HuH-7.5 (cell line): ENCODE measurements at regions not wholly inside any gene's neighbourhood (a gene's known extent, or its start where the extent isn't known, plus 50 kb on each side); places are given as distances from the start of the nearest gene placed in this dataset.
"Not testable (repeated sequence)": the region's sequence is repeated elsewhere in the genome, so short reads cannot be mapped to it uniquely, and the experiment has no call there.

ENCODE experiments used
- DNase-seq: peaks from one replicate; pipeline ENCODE4 v3.0.0; 2011; ENCODE audit warnings: low spot score

DNA sequence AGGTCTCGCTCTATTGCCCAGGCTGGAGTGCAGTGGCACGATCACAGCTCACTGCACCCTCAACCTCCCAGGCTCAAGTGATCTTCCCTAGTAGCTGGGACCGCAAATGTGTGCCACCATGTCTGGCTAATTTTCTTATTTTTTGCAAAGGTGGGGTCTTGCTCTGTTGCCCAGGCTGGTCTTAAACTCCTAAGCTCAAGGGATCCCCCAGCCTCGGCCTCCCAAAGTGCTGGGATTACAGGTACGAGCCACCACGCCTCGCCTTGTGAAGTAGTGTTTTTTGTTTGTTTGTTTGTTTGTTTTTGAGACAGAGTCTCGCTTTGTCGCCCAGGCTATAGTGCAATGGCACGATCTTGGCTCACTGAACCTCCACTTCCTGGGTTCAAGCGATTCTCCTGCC lies 125.5 kb downstream of the HAUS1 start:
- not testable (repeated sequence) for DNase-seq

DNA sequence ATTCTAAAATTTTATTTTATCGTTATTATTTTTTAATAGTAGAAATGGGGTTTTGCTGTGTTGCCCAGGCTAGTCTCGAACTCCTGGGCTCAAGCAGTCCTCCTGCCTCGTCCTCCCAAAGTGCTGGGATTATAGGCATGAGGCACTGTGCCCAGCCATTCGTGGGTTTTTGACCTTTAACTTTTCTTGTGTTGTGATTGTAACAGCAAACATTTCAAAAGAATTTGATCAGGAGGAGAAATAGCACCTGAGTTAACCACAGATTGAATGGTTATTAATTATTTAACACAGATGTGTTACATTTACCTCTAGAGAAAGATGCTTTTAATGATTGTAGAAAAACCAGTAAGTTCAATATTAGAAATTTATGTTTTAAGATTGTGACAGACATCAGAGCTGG lies 132.0 kb downstream of the HAUS1 start:
- no peak for DNase-seq

DNA sequence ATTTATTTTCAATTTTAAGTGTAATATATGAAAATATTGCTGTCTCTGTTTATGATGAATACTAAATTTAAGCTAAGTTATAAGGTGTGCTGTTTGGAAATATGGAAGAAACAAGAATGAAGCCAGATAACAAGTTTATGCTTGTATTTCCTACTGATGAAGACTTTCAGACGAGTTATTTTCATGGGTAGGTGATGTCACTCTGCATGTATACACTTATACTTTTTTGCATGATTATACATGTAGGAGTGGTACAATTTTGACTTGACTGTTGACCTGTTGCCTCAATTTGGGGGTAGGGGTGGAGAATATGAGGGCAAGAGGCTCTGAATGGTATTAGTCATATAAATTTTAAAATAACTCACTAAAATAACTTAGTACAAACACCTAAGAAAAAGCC lies 133.7 kb downstream of the HAUS1 start:
- no peak for DNase-seq

DNA sequence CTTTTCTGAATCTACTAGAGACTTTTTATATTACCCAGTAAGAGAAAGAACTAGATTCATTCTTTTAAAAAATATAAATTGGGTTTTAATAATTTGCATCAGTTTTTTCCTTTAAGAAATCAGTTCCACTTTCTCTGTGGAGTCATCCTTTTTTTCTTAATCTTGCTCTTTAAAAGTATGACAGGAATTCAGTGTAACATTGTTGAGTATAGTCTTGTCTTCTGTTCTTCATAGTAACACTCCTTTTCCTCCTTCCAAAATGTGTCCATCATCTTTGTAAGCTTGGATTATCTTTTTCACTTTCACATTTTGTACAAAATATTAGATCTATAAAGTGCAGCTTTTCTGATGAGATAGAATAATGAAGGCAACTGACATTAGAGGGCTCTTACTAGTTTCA lies 135.4 kb downstream of the HAUS1 start:
- no peak for DNase-seq

GRCh38 chr18:46239998-46240397 lies 135.8 kb downstream of the HAUS1 start:
- DNase-seq, result no peak

GRCh38 chr18:46241393-46241792 lies 137.2 kb downstream of the HAUS1 start:
- DNase-seq, result not testable (repeated sequence)

DNA sequence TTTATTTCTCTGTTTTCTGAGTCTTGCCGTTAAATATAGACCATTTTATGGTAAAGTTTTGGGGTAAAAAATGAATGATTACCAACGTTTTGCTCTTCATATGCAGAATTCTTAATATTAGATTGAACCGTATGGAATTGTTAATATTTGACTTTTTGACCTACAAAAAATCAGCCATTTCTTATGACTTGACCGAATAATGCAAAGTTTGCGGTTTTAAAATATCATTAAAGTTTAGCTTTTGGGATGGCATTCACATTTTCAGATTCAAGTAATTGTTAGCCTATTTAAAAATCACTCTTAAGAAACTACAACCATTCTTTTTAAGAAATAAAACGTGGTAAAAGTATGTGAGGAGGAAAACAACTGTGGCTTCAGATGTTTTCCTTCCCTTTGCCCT lies 138.0 kb downstream of the HAUS1 start:
- DNase-seq, result no peak

- no peak for DNase-seq
Measured at GRCh38 chr18:46243095-46243494, 138.9 kb downstream of the HAUS1 start.

GRCh38 chr18:46243673-46244072 lies 139.5 kb downstream of the HAUS1 start:
- no peak for DNase-seq

DNA sequence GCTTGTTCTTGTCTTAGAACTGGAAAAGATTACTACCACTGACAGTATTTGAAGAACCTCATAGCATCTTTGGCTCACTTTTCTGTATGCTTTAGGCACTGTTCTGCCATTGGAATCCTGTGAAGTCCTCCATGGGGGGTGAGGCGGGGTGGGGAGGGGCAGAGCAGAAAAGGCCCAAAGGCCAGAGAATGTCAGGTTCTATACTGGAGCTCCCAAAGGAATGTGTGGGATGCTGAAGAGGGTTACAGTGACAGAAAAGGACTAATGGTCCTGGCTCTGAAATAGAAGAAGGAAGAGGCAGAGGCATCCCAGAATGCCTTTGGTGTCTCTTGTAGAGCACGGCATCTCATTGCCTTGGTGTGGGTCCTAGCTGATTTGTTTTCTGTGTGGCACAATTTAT lies 141.9 kb downstream of the HAUS1 start:
- no peak for DNase-seq

GRCh38 chr18:46247942-46248341 lies 143.8 kb downstream of the HAUS1 start:
- no peak for DNase-seq

DNA sequence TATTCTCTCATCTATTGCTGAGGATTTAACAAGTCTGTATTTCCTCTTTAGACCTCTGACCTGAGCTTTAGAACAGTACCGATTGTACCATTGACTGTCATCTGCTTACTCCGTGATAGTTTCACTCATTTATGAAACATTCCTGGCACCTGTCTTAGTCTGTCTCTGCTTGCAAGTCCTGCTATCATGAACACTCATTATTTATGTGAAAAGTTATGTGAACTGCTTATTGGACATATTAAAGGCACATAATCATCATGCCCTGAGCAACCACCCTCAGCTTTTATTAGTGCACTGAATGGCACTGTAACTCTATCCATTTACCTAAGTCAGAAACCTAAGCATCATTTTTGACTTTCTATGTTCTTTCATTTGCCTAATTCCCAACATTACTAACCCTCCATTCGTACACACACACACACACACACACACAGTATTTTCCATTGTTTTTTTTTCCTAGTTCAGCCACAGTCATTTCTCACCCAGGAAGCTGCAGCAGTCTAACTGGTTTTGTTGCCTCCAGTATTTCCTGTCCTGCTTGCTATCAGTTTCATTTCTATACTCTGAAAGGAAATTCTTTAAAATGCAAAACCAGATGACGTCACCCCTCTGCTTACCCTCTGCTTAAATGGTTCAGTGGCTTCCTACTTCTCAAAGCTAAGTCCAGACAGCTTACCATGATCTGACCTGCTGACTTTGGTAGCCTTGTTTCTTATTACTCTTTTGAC lies 146.1 kb downstream of the HAUS1 start:
- DNase-seq, result no peak

DNA sequence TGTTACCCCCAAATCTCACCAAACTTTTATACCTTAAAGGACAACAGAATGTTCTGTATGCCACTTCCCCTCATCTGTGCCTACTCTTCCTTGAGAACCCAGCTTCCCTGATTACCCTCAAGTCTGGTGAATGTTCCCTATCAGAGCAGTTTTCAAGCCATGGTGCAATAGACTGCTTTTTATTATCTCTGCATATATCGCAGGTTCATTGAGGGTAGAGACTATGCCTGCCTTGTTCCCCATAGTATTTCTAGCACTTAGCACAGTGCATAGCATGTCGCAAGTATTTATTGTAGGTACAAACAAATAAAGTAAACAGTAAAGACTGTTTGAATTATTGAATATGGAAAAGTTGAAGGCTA lies 146.6 kb downstream of the HAUS1 start:
- no peak for DNase-seq

- DNase-seq, result no peak
Measured at GRCh38 chr18:46252759-46253158, 148.6 kb downstream of the HAUS1 start.

GRCh38 chr18:46253498-46253897 lies 149.3 kb downstream of the HAUS1 start:
- no peak for DNase-seq

- no peak for DNase-seq
Measured at GRCh38 chr18:46256078-46256477, 151.9 kb downstream of the HAUS1 start.

DNA sequence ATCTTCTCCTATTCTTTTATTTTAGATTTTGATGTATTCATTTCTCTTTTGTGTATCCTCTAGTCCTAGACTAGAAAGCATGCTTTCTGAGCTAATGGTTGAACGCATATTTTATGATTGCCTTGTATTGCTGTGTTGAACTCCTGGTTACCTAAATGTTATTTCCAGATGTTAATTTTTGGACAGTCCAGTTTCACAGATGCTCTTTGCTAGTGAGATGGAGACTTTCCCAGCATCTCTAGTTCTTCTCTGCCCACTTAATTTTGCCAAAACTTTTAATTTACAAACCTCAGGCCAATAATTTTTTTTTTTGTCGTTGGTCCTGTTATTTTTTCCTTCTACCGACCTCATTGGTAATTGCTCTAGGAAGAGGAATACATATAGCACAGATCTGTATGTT lies 153.2 kb downstream of the HAUS1 start:
- DNase-seq, result no peak

GRCh38 chr18:46260016-46260878 lies 156.1 kb downstream of the HAUS1 start:
- DNase-seq, result no peak

DNA sequence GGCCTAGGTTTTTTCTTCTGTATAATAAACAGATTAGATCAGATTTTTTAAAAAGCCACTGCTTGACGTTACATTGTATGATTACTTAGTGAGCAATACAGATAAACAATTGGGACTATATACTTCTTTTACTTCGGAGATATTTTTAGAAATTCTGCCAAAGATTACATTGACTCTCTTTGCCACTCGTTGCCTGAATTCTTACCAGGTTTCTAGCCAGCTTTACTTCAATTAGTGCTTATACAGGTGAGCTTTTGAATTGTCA lies 156.6 kb downstream of the HAUS1 start:
- no peak for DNase-seq

DNA sequence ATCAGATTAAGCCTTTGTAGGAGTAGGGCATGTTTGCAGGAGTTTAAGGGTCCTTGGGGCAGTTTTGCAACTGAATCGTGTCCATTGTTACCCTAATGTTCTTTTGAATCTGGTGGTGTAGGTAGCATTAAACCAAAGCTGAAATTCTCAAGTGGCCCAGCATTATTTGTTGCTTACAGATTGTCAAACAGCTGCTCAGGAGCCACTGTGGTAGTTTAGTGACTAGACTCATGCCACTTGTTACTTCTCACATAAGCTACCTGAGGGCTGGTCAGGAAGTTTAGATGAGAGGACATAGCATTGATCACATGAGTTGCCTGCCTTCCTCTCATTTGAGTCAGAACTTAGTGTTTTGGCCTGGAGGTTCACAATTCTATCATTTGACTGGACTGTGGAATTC lies 157.6 kb downstream of the HAUS1 start:
- no peak for DNase-seq

- DNase-seq, result no peak
Measured at GRCh38 chr18:46262856-46263255, 158.7 kb downstream of the HAUS1 start.

GRCh38 chr18:46264255-46264654 lies 160.1 kb downstream of the HAUS1 start:
- DNase-seq, result no peak

GRCh38 chr18:46265196-46266156 lies 161.3 kb downstream of the HAUS1 start:
- no peak for DNase-seq
